ENCODE measurements at regions not wholly inside any gene's neighbourhood (a gene's known extent, or its start where the extent isn't known, plus 50 kb on each side); places are given as distances from the start of the nearest gene placed in this dataset.
A peak's percentile ranks its signal among the peaks of the same experiment; 100 is the strongest.

DNA sequence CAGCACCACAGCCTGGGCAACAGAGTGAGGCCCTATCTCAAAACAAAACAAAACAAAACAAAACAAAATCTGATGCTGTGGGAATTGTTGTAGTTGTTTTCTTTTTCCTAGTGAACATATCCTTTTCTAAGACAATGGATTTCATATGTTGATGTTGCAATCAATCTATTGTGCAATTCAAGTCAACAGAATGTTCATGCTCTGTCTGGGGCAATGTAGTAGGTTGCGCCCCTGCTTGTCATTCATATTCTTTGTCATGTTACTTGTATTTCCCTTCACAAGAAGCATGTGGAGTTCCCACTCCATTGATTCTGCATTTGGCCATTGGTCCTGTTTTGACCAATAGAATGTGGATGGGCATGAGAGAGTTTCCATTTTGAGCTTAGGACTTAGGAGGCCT is 223.9 kb downstream of the DUSP10 start:
- peaks cover 0 to 6% of the 10 kb centered on the region in 2 donors for H3K9me3 Mint-ChIP-seq
- Histone ChIP-seq H3K36me3 (ENCODE audit: control insufficient read depth, insufficient read depth, low read length) (no peaks in the 10 kb centered on the region), H3K4me3 (ENCODE audit: low read length) (no peak overlapping the region), H3K4me1 (ENCODE audit: control insufficient read depth, insufficient read depth, low read length) (peaks cover 21% of the 10 kb centered on the region), H3K9me3 (ENCODE audit: control insufficient read depth, insufficient read depth, low read length) (no peaks in the 10 kb centered on the region), H3K27me3 (ENCODE audit: control insufficient read depth, insufficient read depth, low read length) (no peaks in the 10 kb centered on the region), H3K27ac (ENCODE audit: low read length) (no peak overlapping the region)
- H3K4me1 Mint-ChIP-seq = peaks cover 34% of the 10 kb centered on the region in 2 donors
- intact Hi-C loops (cut with micrococcal nuclease) = no loop called here
- no peaks in the 10 kb centered on the region for H3K36me3 Mint-ChIP-seq
- 100% methylated on average over 1 of the region's 1 CpG for WGBS (ENCODE audit: insufficient coverage)
- no peak for TF ChIP-seq CTCF (IDR thresholded peaks at IDR 0.05)
- no peak overlapping the region for H3K4me3 Mint-ChIP-seq
- H3K27me3 Mint-ChIP-seq (ENCODE audit: low read depth in 2 of 2) = no peaks in the 10 kb centered on the region
- no peak for ATAC-seq
- DNase-seq = no peak
- H3K27ac Mint-ChIP-seq = no peak overlapping the region

- Histone ChIP-seq H3K36me3 (ENCODE audit: control insufficient read depth, insufficient read depth, low read length) (no peaks in the 10 kb centered on the region), H3K27ac (ENCODE audit: low read length) (no peak overlapping the region)
- H3K27ac Mint-ChIP-seq = peak overlapping the region in 1 of 2 donors; percentile 2
Measured at GRCh38 chr1:221520250-221520649, 221.6 kb downstream of the DUSP10 start.

DNA sequence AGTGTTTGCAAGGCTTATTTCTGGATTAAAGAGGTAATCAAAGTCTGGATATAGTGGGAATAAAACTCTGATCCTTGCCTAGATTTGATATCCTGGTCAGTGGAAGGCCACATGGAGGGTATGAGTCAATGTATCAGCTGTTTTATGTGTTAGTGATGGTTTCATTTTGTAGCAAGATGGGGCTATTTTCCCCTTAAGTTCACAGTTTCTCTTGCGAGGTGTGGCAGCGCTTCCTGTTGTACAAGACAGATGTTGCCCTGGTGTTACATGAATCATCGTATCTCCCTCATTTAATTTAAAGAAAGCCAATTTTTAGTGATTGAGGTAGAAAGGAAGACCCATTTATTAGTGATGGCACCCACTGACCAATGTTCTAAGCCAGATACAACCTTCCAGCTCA is 220.2 kb downstream of the DUSP10 start:
- H3K4me1 ChIP-seq (ENCODE audit: control insufficient read depth, insufficient read depth, low read length) = peaks cover 21% of the 10 kb centered on the region
- H3K36me3 ChIP-seq (ENCODE audit: control insufficient read depth, insufficient read depth, low read length) = no peaks in the 10 kb centered on the region
- H3K4me3 Mint-ChIP-seq = peak overlapping the region; percentile 80
- H3K4me1 Mint-ChIP-seq = peaks cover 32 to 33% of the 10 kb centered on the region in 2 donors
- intact Hi-C loops (cut with micrococcal nuclease) = loop anchor here (1.0 to 5.0 kb wide), 4 partner anchors 187 to 306 kb away; partner anchors contain the start of gene DUSP10
- H3K27ac ChIP-seq (ENCODE audit: low read length) = peak overlapping the region; percentile 61
- H3K27ac Mint-ChIP-seq = peak overlapping the region; percentile 89 to 94
- WGBS (ENCODE audit: insufficient coverage) = 33% methylated on average over 2 of the region's 3 CpGs
- no peaks in the 10 kb centered on the region for H3K27me3 ChIP-seq (ENCODE audit: control insufficient read depth, insufficient read depth, low read length)
- H3K4me3 ChIP-seq (ENCODE audit: low read length) = no peak overlapping the region
- H3K27me3 Mint-ChIP-seq (ENCODE audit: low read depth in 2 of 2) = no peaks in the 10 kb centered on the region
- DNase-seq (peak; percentile 27 to 32), ATAC-seq (peak; percentile 86 to 95 (median 92))
- no peaks in the 10 kb centered on the region for H3K36me3 Mint-ChIP-seq
- TF ChIP-seq CTCF (IDR thresholded peaks at IDR 0.05) = no peak
- H3K9me3 Mint-ChIP-seq = peaks cover 0 to 6% of the 10 kb centered on the region in 2 donors
- no peaks in the 10 kb centered on the region for H3K9me3 ChIP-seq (ENCODE audit: control insufficient read depth, insufficient read depth, low read length)

More at GRCh38 chr1:221520250-221520649, 221.6 kb downstream of the DUSP10 start:
- Mint-ChIP-seq H3K36me3 (no peaks in the 10 kb centered on the region), H3K4me1 (peaks cover 37% of the 10 kb centered on the region in 2 donors), H3K9me3 (peaks cover 0 to 6% of the 10 kb centered on the region in 2 donors), H3K4me3 (no peak overlapping the region), H3K27me3 (ENCODE audit: low read depth in 2 of 2) (no peaks in the 10 kb centered on the region)
- DNase-seq = no peak
- Histone ChIP-seq H3K27me3 (ENCODE audit: control insufficient read depth, insufficient read depth, low read length) (no peaks in the 10 kb centered on the region), H3K4me1 (ENCODE audit: control insufficient read depth, insufficient read depth, low read length) (peaks cover 24% of the 10 kb centered on the region), H3K9me3 (ENCODE audit: control insufficient read depth, insufficient read depth, low read length) (no peaks in the 10 kb centered on the region), H3K4me3 (ENCODE audit: low read length) (no peak overlapping the region)
- intact Hi-C loops (cut with micrococcal nuclease) = loop anchor here (5.0 kb wide), 2 partner anchors 272 to 307 kb away; no protein-coding TSS in a partner anchor
- 100% methylated on average over 1 of the region's 1 CpG for WGBS (ENCODE audit: insufficient coverage)
- TF ChIP-seq CTCF (IDR thresholded peaks at IDR 0.05) = no peak
- ATAC-seq = no peak

GRCh38 chr1:221522529-221522940 is 219.4 kb downstream of the DUSP10 start:
- no peaks in the 10 kb centered on the region for H3K27me3 ChIP-seq (ENCODE audit: control insufficient read depth, insufficient read depth, low read length)
- Mint-ChIP-seq H3K27ac (peak overlapping the region; percentile 89 to 94), H3K27me3 (ENCODE audit: low read depth in 2 of 2) (no peaks in the 10 kb centered on the region), H3K4me3 (no peak overlapping the region), H3K4me1 (peaks cover 24 to 25% of the 10 kb centered on the region in 2 donors), H3K9me3 (peaks cover 0 to 6% of the 10 kb centered on the region in 2 donors), H3K36me3 (no peaks in the 10 kb centered on the region)
- no peak overlapping the region for H3K4me3 ChIP-seq (ENCODE audit: low read length)
- H3K36me3 ChIP-seq (ENCODE audit: control insufficient read depth, insufficient read depth, low read length) = no peaks in the 10 kb centered on the region
- H3K27ac ChIP-seq (ENCODE audit: low read length) = no peak overlapping the region
- ATAC-seq (peak in 1 of 3 donors; percentile 42), DNase-seq (no peak)
- intact Hi-C loops (cut with micrococcal nuclease) = loop anchor here (5.0 kb wide), 2 partner anchors 270 to 305 kb away; no protein-coding TSS in a partner anchor
- no peaks in the 10 kb centered on the region for H3K9me3 ChIP-seq (ENCODE audit: control insufficient read depth, insufficient read depth, low read length)
- peaks cover 19% of the 10 kb centered on the region for H3K4me1 ChIP-seq (ENCODE audit: control insufficient read depth, insufficient read depth, low read length)
- 64% methylated on average over 2 of the region's 2 CpGs for WGBS (ENCODE audit: insufficient coverage)
- no peak for TF ChIP-seq CTCF (IDR thresholded peaks at IDR 0.05)

Measured in natural killer cell (primary cell).